Keratinocyte (primary cell): ENCODE measurements at regions not wholly inside any gene's neighbourhood (a gene's known extent, or its start where the extent isn't known, plus 50 kb on each side); places are given as distances from the start of the nearest gene placed in this dataset.

Experiments used
- DNase-seq: peaks from one replicate; pipeline ENCODE4 v3.0.0-alpha.2; 2011; ENCODE audit warnings: low read depth, missing footprints, low spot score
- FAIRE-seq: peaks from 2 replicates; lab custom pipeline; 2011; peaks lifted over from hg19 to GRCh38; lab: Jason Lieb, UNC
- H2AFZ ChIP-seq: 2 replicates; pipeline ENCODE4 v1.6.0; 2012; ENCODE audit warnings: low read length, control low read depth, inconsistent platforms; ENCODE audit not compliant: control insufficient read depth
- H3K27ac ChIP-seq: 2 replicates; pipeline ENCODE4 v1.5.1; 2011; ENCODE audit warnings: low read length; ENCODE audit not compliant: control insufficient read depth, insufficient read depth
- H3K27me3 ChIP-seq: 3 replicates; pipeline ENCODE4 v1.6.0; 2011; ENCODE audit warnings: low read length; ENCODE audit not compliant: control insufficient read depth, insufficient read depth; ENCODE audit errors: extremely low read depth
- H3K36me3 ChIP-seq, 2 experiments: 2 replicates in 1 of 2; 3 replicates in 1 of 2; pipeline ENCODE4 v1.5.1; 2011; ENCODE audit warnings: low read length in 2 of 2, mild to moderate bottlenecking in 1 of 2; ENCODE audit not compliant: control insufficient read depth in 2 of 2, insufficient read depth in 2 of 2; ENCODE audit errors: extremely low read depth in 1 of 2
- H3K4me1 ChIP-seq: 3 replicates; pipeline ENCODE4 v1.5.1; 2011; ENCODE audit warnings: low read length; ENCODE audit not compliant: control insufficient read depth, insufficient read depth; ENCODE audit errors: extremely low read depth
- H3K4me2 ChIP-seq: 3 replicates; pipeline ENCODE4 v1.6.0; 2011; ENCODE audit warnings: low read depth, low read length; ENCODE audit not compliant: control insufficient read depth, insufficient read depth; ENCODE audit errors: extremely low read depth
- H3K4me3 ChIP-seq, 3 experiments: fragments of 200-600 bp in 1 of 3; sonication (generic) in 1 of 3; 2 replicates in 2 of 3; 3 replicates in 1 of 3; pipeline ENCODE4 v1.5.1; 2011 to 2016; ENCODE audit warnings: low read length in 3 of 3, mild to moderate bottlenecking in 3 of 3, control low read depth in 2 of 3, inconsistent platforms in 1 of 3, low read depth in 1 of 3, mixed read lengths in 1 of 3, mixed run types in 1 of 3, moderate library complexity in 1 of 3; ENCODE audit not compliant: control insufficient read depth in 2 of 3, insufficient read depth in 2 of 3; ENCODE audit errors: extremely low read depth in 1 of 3
- H3K79me2 ChIP-seq: 2 replicates; pipeline ENCODE4 v1.6.0; 2012; ENCODE audit warnings: low read length; ENCODE audit not compliant: control insufficient read depth, insufficient read depth
- H3K9ac ChIP-seq: 3 replicates; pipeline ENCODE4 v1.6.0; 2011; ENCODE audit warnings: low read length; ENCODE audit not compliant: control insufficient read depth, insufficient read depth; ENCODE audit errors: extremely low read depth
- H3K9me1 ChIP-seq: 3 replicates; pipeline ENCODE4 v1.6.0; 2011; ENCODE audit warnings: low read length; ENCODE audit not compliant: control insufficient read depth, insufficient read depth; ENCODE audit errors: extremely low read depth
- H3K9me3 ChIP-seq: 2 replicates; pipeline ENCODE4 v1.5.1; 2012; ENCODE audit warnings: low read depth, low read length; ENCODE audit not compliant: control insufficient read depth
- H4K20me1 ChIP-seq: 3 replicates; pipeline ENCODE4 v1.6.0; 2011; ENCODE audit warnings: low read length; ENCODE audit not compliant: control insufficient read depth, insufficient read depth; ENCODE audit errors: extremely low read depth
- EZH2 ChIP-seq: IDR thresholded peaks from one replicate; pipeline ENCODE4 v1.6.1; 2012; ENCODE audit warnings: inconsistent platforms, mild to moderate bottlenecking, low read length, moderate library complexity
- dilution Hi-C: fragments of 300-500 bp; cut with MboI; formaldehyde crosslinking; loops from one replicate; pipeline ENCODE4 v1.7.0; 2020; ENCODE audit warnings: low sequenced_read_pairs; ENCODE audit not compliant: extremely low pct_ligation_motif_present
- TF ChIP-seq, protein P1 (sequence below), 3 experiments: IDR thresholded peaks in 1 of 3; conservative IDR thresholded peaks in 1 of 3; optimal IDR thresholded peaks in 1 of 3; 2 replicates in 2 of 3; 3 replicates in 1 of 3; pipeline versions ENCODE3 to v1.5.1; 2011; ENCODE audit warnings: low read length in 3 of 3, mild to moderate bottlenecking in 3 of 3, moderate library complexity in 2 of 3, control low read depth in 1 of 3, inconsistent platforms in 1 of 3; ENCODE audit not compliant: insufficient read depth in 2 of 3; ENCODE audit errors: extremely low read depth in 1 of 3

DNA sequence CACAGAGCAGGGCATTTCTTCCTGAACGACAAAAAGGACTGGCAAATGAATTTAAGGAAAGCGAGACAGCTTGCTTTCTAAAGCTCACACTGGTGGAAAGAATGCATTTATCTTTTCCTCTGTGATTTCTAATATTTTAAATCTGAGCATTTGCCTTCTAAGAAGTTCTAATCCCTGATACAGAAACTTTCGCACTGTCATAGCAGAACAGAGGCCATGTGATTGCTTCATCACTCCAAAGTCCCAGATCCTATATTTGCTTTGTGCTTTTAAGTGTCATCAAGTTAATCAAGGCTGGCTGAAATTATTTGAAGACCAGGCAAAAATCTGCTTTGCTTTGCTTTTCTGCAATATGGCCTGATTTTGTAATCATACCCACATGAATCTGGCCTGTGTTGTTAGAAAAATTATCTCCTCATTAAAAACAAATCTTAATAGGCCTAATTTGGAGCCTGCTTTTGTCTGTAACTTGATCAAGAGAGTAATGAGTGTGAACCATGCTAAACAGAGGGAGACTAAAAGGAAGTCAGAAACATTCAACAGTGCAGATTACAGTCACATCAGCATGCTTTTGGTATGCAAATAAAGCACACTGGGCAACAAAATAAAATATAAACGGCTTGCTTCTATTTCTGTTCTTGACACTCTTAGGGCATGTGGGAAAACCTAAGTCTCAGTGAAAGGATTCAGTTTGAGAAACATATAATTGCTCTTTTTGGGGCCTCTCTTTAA is 178.2 kb upstream of the ADAMTS9 start:
- Histone ChIP-seq H3K9me3 (no peaks in the 10 kb centered on the region), H2AFZ (no peak overlapping the region), H3K36me3 (no peaks in the 10 kb centered on the region), H3K9ac (no peak overlapping the region), H3K79me2 (no peaks in the 10 kb centered on the region), H3K4me2 (no peak overlapping the region), H3K4me1 (no peaks in the 10 kb centered on the region), H3K27ac (no peak overlapping the region), H3K9me1 (no peaks in the 10 kb centered on the region), H3K4me3 (no peak overlapping the region), H4K20me1 (no peaks in the 10 kb centered on the region), H3K27me3 (no peaks in the 10 kb centered on the region)
- DNase-seq (no peak), FAIRE-seq (no peak)
- no peak for TF ChIP-seq EZH2
- TF ChIP-seq, protein P1, sequence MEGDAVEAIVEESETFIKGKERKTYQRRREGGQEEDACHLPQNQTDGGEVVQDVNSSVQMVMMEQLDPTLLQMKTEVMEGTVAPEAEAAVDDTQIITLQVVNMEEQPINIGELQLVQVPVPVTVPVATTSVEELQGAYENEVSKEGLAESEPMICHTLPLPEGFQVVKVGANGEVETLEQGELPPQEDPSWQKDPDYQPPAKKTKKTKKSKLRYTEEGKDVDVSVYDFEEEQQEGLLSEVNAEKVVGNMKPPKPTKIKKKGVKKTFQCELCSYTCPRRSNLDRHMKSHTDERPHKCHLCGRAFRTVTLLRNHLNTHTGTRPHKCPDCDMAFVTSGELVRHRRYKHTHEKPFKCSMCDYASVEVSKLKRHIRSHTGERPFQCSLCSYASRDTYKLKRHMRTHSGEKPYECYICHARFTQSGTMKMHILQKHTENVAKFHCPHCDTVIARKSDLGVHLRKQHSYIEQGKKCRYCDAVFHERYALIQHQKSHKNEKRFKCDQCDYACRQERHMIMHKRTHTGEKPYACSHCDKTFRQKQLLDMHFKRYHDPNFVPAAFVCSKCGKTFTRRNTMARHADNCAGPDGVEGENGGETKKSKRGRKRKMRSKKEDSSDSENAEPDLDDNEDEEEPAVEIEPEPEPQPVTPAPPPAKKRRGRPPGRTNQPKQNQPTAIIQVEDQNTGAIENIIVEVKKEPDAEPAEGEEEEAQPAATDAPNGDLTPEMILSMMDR (optimal IDR thresholded peaks at IDR 0.05 in 1 of 3, IDR thresholded peaks at IDR 0.05 in 1 of 3, conservative IDR thresholded peaks at IDR 0.05 in 1 of 3; ENCODE audit: extremely low read depth in 1 of 3, insufficient read depth in 2 of 3, low read length in 3 of 3) = no peak
- dilution Hi-C loops = no loop called here

DNA sequence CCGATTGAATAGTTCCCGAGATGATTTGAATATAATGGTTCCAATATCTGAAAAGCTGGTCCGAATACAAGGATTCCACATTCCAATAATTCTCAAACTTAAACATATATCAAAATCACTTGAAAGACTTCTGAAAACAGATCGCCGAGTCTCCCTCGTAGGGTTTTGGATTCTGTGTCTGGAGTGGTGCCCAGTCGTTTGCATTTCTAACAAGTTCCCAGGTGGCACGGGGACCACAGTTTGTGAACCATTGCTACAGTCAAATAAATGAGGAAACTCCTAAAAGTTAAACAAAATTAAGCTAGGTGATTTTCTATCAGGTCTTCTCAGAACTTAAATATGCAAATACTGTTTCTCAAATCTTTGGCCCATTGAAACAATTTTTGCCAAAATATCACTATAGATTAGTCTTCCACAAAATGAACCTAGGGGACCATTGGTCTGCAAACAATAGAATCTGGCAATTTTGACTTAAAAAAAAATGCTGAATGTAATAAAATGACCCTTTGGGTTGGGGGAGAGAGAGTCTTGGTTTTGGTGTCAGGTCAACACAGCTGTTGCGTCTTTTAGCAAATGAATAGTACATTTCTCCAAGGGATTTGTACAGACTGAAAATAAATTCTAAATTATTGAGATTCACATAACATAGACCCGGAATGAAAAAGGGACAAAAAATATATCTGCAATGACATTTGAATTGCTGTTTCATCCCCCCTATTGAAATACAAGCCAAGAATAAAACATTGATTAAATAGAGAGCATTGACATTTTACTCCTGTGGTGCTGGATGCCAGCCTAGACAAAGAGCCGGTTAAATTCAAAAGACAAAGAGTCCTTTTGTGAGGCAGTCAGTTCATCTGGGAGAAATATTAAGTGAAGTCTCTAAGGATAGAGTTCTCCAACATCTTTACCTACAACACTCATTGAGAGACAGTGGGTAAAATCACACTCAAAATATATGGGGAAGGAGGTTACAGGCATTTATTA is 175.7 kb upstream of the ADAMTS9 start:
- Histone ChIP-seq H4K20me1 (no peaks in the 10 kb centered on the region), H3K4me2 (no peak overlapping the region), H2AFZ (no peak overlapping the region), H3K79me2 (no peaks in the 10 kb centered on the region), H3K9ac (no peak overlapping the region), H3K4me3 (no peak overlapping the region), H3K27me3 (no peaks in the 10 kb centered on the region), H3K9me1 (no peaks in the 10 kb centered on the region), H3K27ac (no peak overlapping the region), H3K9me3 (no peaks in the 10 kb centered on the region), H3K36me3 (no peaks in the 10 kb centered on the region), H3K4me1 (no peaks in the 10 kb centered on the region)
- no peak for TF ChIP-seq EZH2
- DNase-seq = no peak
- dilution Hi-C loops = no loop called here
- FAIRE-seq = no peak
